ENCODE measurements at regions not wholly inside any gene's neighbourhood (a gene's known extent, or its start where the extent isn't known, plus 50 kb on each side); places are given as distances from the start of the nearest gene placed in this dataset.

- Histone ChIP-seq H3K36me3 (ENCODE audit: control insufficient read depth, insufficient read depth, low read length) (no peaks in the 10 kb centered on the region), H3K27me3 (replicated peaks; ENCODE audit: control insufficient read depth, insufficient read depth, low read length) (no peaks in the 10 kb centered on the region), H3K4me3 (replicated peaks; ENCODE audit: low read depth, low read length) (no peak overlapping the region)
- TF ChIP-seq CTCF (IDR thresholded peaks at IDR 0.05; ENCODE audit: insufficient read depth, low read length, poor library complexity, severe bottlenecking) = no peak
- DNase-seq (ENCODE audit: extremely low read depth, insufficient read length) = no peak
These were observed 429.9 kb downstream of the MTX2 start for GRCh38 chr2:176699098-176699497.

GRCh38 chr2:176699644-176700043 lies 430.4 kb downstream of the MTX2 start:
- no peak overlapping the region for H3K4me3 ChIP-seq (replicated peaks; ENCODE audit: low read depth, low read length)
- no peak for TF ChIP-seq CTCF (IDR thresholded peaks at IDR 0.05; ENCODE audit: insufficient read depth, low read length, poor library complexity, severe bottlenecking)
- no peak for DNase-seq (ENCODE audit: extremely low read depth, insufficient read length)

GRCh38 chr2:176702131-176702530 lies 432.9 kb downstream of the MTX2 start:
- no peak for TF ChIP-seq CTCF (IDR thresholded peaks at IDR 0.05; ENCODE audit: insufficient read depth, low read length, poor library complexity, severe bottlenecking)
- Histone ChIP-seq H3K27me3 (replicated peaks; ENCODE audit: control insufficient read depth, insufficient read depth, low read length) (no peaks in the 10 kb centered on the region), H3K4me3 (replicated peaks; ENCODE audit: low read depth, low read length) (no peak overlapping the region), H3K36me3 (ENCODE audit: control insufficient read depth, insufficient read depth, low read length) (no peaks in the 10 kb centered on the region)
- no peak for DNase-seq (ENCODE audit: extremely low read depth, insufficient read length)

More at GRCh38 chr2:176699644-176700043, 430.4 kb downstream of the MTX2 start:
- no peaks in the 10 kb centered on the region for H3K36me3 ChIP-seq (ENCODE audit: control insufficient read depth, insufficient read depth, low read length)
- no peaks in the 10 kb centered on the region for H3K27me3 ChIP-seq (replicated peaks; ENCODE audit: control insufficient read depth, insufficient read depth, low read length)

- H3K4me3 ChIP-seq (replicated peaks; ENCODE audit: low read depth, low read length) = no peak overlapping the region
- H3K27me3 ChIP-seq (replicated peaks; ENCODE audit: control insufficient read depth, insufficient read depth, low read length) = no peaks in the 10 kb centered on the region
- no peak for DNase-seq (ENCODE audit: extremely low read depth, insufficient read length)
- no peak for TF ChIP-seq CTCF (IDR thresholded peaks at IDR 0.05; ENCODE audit: insufficient read depth, low read length, poor library complexity, severe bottlenecking)
- H3K36me3 ChIP-seq (ENCODE audit: control insufficient read depth, insufficient read depth, low read length) = no peaks in the 10 kb centered on the region
These were observed 435.1 kb downstream of the MTX2 start for GRCh38 chr2:176704282-176704858.

GRCh38 chr2:176709149-176709951 lies 440.1 kb downstream of the MTX2 start:
- Histone ChIP-seq H3K36me3 (ENCODE audit: control insufficient read depth, insufficient read depth, low read length) (no peaks in the 10 kb centered on the region), H3K4me3 (replicated peaks; ENCODE audit: low read depth, low read length) (no peak overlapping the region), H3K27me3 (replicated peaks; ENCODE audit: control insufficient read depth, insufficient read depth, low read length) (no peaks in the 10 kb centered on the region; the same call in 1 of the 2 replicates)
- DNase-seq (ENCODE audit: extremely low read depth, insufficient read length) = no peak
- no peak for TF ChIP-seq CTCF (IDR thresholded peaks at IDR 0.05; ENCODE audit: insufficient read depth, low read length, poor library complexity, severe bottlenecking)

All from GM06990 (cell line).